DND-41 (cell line): ENCODE measurements at regions not wholly inside any gene's neighbourhood (a gene's known extent, or its start where the extent isn't known, plus 50 kb on each side); places are given as distances from the start of the nearest gene placed in this dataset.

Experiments
- ATAC-seq: fragments of 200-7000 bp; cut with Tn5 transposase; 3 replicates; pipeline ENCODE4 v1.9.1; 2021; ENCODE audit warnings: low read depth; ENCODE audit not compliant: insufficient read depth
- DNase-seq: peaks from one replicate; pipeline ENCODE4 v3.0.0-alpha.2; 2020
- H2AFZ ChIP-seq: 2 replicates; pipeline ENCODE4 v1.6.0; 2012; ENCODE audit warnings: low read depth, low read length
- H3K27ac ChIP-seq: 2 replicates; pipeline ENCODE4 v1.5.1; 2012; ENCODE audit warnings: low read length, inconsistent platforms
- H3K27me3 ChIP-seq: fragments of 200-600 bp; sonication (generic); 2 replicates; pipeline ENCODE4 v1.6.0; 2012; ENCODE audit warnings: low read length, mild to moderate bottlenecking, inconsistent platforms; ENCODE audit not compliant: insufficient read depth, poor library complexity
- H3K36me3 ChIP-seq: 2 replicates; pipeline ENCODE4 v1.5.1; 2012; ENCODE audit warnings: low read length, inconsistent platforms; ENCODE audit not compliant: insufficient read depth
- H3K4me1 ChIP-seq: 2 replicates; pipeline ENCODE4 v1.5.1; 2012; ENCODE audit warnings: mild to moderate bottlenecking, low read length; ENCODE audit not compliant: insufficient read depth
- H3K4me2 ChIP-seq: 2 replicates; pipeline ENCODE4 v1.6.0; 2012; ENCODE audit warnings: mild to moderate bottlenecking, moderate library complexity, low read length, inconsistent platforms; ENCODE audit not compliant: insufficient read depth
- H3K4me3 ChIP-seq, 2 experiments: fragments of 200-600 bp in 1 of 2; shearing (Covaris generic) in 1 of 2; 2 replicates each; pipeline ENCODE4 v1.5.1; 2012 to 2016; ENCODE audit warnings: inconsistent platforms in 2 of 2, low read length in 2 of 2, mild to moderate bottlenecking in 2 of 2, low read depth in 1 of 2, moderate library complexity in 1 of 2
- H3K79me2 ChIP-seq: 2 replicates; pipeline ENCODE4 v1.6.0; 2012; ENCODE audit warnings: low read length, inconsistent platforms; ENCODE audit not compliant: insufficient read depth
- H3K9ac ChIP-seq: 2 replicates; pipeline ENCODE4 v1.6.0; 2012; ENCODE audit warnings: low read depth, mild to moderate bottlenecking, inconsistent platforms, low read length, moderate library complexity
- H3K9me3 ChIP-seq: 2 replicates; pipeline ENCODE4 v1.5.1; 2012; ENCODE audit warnings: low read length, moderate library complexity, mild to moderate bottlenecking, inconsistent platforms; ENCODE audit not compliant: insufficient read depth, severe bottlenecking
- H4K20me1 ChIP-seq: 2 replicates; pipeline ENCODE4 v1.6.0; 2012; ENCODE audit warnings: low read length; ENCODE audit not compliant: insufficient read depth
- CTCF ChIP-seq: IDR thresholded peaks from 2 replicates; pipeline ENCODE4 v1.5.1; 2012; ENCODE audit warnings: borderline replicate concordance, low read length, moderate library complexity, mild to moderate bottlenecking; ENCODE audit not compliant: poor library complexity, severe bottlenecking; ENCODE audit errors: extremely low read depth
- EZH2 ChIP-seq: IDR thresholded peaks from 3 replicates; pipeline ENCODE4 v1.6.1; 2012; ENCODE audit warnings: borderline replicate concordance, low read depth, mild to moderate bottlenecking, moderate library complexity, low read length, inconsistent platforms; ENCODE audit not compliant: severe bottlenecking

GRCh38 chr6:104404377-104404776, 455.3 kb downstream of the HACE1 start:
- no peak overlapping the region for H2AFZ ChIP-seq
- no peak for TF ChIP-seq CTCF
- TF ChIP-seq EZH2 = no peak
- no peak overlapping the region for H3K4me2 ChIP-seq
- no peaks in the 10 kb centered on the region for H3K27me3 ChIP-seq
- no peaks in the 10 kb centered on the region for H3K4me1 ChIP-seq
- DNase-seq (no peak), ATAC-seq (no peak)
- H3K79me2 ChIP-seq = no peaks in the 10 kb centered on the region
- no peaks in the 10 kb centered on the region for H3K36me3 ChIP-seq
- no peaks in the 10 kb centered on the region for H3K9me3 ChIP-seq
- no peak overlapping the region for H3K4me3 ChIP-seq
- no peak overlapping the region for H3K27ac ChIP-seq
- no peak overlapping the region for H3K9ac ChIP-seq
- no peaks in the 10 kb centered on the region for H4K20me1 ChIP-seq

- Histone ChIP-seq H3K9me3 (no peaks in the 10 kb centered on the region), H3K9ac (no peak overlapping the region), H3K4me3 (no peak overlapping the region), H2AFZ (no peak overlapping the region), H3K36me3 (no peaks in the 10 kb centered on the region), H3K4me2 (no peak overlapping the region), H3K27me3 (no peaks in the 10 kb centered on the region), H4K20me1 (no peaks in the 10 kb centered on the region), H3K4me1 (no peaks in the 10 kb centered on the region), H3K27ac (no peak overlapping the region), H3K79me2 (no peaks in the 10 kb centered on the region)
- DNase-seq (no peak), ATAC-seq (no peak)
- TF ChIP-seq CTCF = no peak
- no peak for TF ChIP-seq EZH2
Measured at GRCh38 chr6:104402572-104402971, 457.1 kb downstream of the HACE1 start.

GRCh38 chr6:104401926-104402325, 457.8 kb downstream of the HACE1 start:
- H3K4me1 ChIP-seq = no peaks in the 10 kb centered on the region
- H3K9ac ChIP-seq = no peak overlapping the region
- H3K36me3 ChIP-seq = no peaks in the 10 kb centered on the region
- H3K4me3 ChIP-seq = no peak overlapping the region
- ATAC-seq (no peak), DNase-seq (no peak)
- H3K27ac ChIP-seq = no peak overlapping the region
- no peak overlapping the region for H2AFZ ChIP-seq
- H3K27me3 ChIP-seq = no peaks in the 10 kb centered on the region
- no peaks in the 10 kb centered on the region for H4K20me1 ChIP-seq
- TF ChIP-seq EZH2 = no peak
- no peak for TF ChIP-seq CTCF
- no peaks in the 10 kb centered on the region for H3K79me2 ChIP-seq
- no peaks in the 10 kb centered on the region for H3K9me3 ChIP-seq
- no peak overlapping the region for H3K4me2 ChIP-seq

- H4K20me1 ChIP-seq = no peaks in the 10 kb centered on the region
- TF ChIP-seq CTCF (no peak), EZH2 (no peak)
- H3K79me2 ChIP-seq = no peaks in the 10 kb centered on the region
- ATAC-seq = no peak
- no peaks in the 10 kb centered on the region for H3K9me3 ChIP-seq
- no peak for DNase-seq
- no peak overlapping the region for H3K9ac ChIP-seq
- H3K27me3 ChIP-seq = no peaks in the 10 kb centered on the region
- no peaks in the 10 kb centered on the region for H3K36me3 ChIP-seq
- H3K4me1 ChIP-seq = no peaks in the 10 kb centered on the region
- no peak overlapping the region for H3K4me2 ChIP-seq
- no peak overlapping the region for H2AFZ ChIP-seq
- no peak overlapping the region for H3K4me3 ChIP-seq
- H3K27ac ChIP-seq = no peak overlapping the region
Measured at GRCh38 chr6:104400844-104401243, 458.9 kb downstream of the HACE1 start.
